ENCODE measurements at regions not wholly inside any gene's neighbourhood (a gene's known extent, or its start where the extent isn't known, plus 50 kb on each side); places are given as distances from the start of the nearest gene placed in this dataset.
A peak's percentile ranks its signal among the peaks of the same experiment; 100 is the strongest.

- H3K4me3 ChIP-seq (ENCODE audit: low read depth, low read length) = no peak overlapping the region
- TF ChIP-seq CTCF (IDR thresholded peaks at IDR 0.05; ENCODE audit: insufficient read depth, low read depth, low read length) = no peak
- DNase-seq (ENCODE audit: low read depth) = no peak
Observed at GRCh38 chr5:179497636-179498340, 52.6 kb upstream of the RUFY1 start.

DNA sequence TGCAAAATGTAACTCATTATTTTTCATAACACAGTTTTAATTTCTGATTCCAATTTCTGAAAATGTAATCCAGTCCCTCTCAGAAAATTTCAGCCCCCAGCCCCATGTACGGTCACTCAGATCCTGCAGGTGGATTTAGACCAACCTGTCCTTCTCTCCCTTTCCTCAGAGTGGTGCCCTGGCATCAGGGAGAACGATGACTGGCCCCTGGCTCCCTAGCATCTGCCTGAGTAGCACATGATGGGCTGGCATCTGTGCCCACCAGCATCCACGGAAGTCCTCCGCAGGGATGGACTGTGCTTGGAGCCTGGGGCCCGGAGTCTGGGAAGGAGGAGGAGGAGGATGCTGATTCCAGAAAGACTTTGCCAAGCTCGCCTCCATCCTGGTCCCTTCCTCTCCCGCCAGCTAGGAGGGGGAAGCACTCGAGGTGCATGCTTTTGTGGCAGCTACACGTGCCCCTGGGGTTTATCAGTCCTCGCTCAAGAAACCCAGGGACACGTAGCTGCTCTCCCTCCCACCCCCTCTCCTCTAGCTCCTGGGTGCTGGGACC, 54.4 kb upstream of the RUFY1 start:
- no peak for TF ChIP-seq CTCF (IDR thresholded peaks at IDR 0.05; ENCODE audit: insufficient read depth, low read depth, low read length)

DNA sequence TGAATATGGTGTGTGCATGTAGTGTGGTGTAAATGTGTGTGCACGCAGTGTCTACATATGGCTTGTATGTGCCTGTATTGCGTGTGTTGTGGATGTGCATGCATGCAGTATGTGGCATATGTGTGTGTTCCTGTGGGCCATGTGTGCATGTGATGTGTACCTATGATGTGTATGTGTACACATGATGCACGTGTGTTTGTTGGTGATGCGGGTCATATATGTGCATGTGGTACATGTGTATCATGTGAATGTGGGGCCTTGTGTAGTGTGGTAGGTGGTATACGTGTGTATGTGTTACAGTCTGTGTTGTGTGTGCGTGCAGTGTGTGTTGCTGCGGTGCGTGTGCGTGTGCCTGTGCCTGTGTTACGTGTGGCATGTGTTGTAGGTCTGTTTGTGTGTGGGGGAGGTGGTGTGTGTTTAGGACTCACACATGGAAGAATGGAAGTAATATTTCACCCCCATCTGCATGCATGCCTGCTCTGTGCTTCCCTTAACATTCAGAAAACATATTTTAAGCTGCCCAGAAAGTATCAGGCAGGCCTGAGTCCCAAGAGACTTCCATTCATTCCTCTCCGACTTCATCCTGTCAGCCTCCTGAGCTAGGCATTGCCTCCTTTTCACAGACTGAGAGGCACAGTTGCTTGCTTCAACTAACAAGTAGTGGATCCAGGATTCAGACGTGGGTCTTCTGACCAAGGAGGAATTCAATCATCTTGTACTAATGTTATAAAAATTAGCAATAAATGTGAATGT, 55.4 kb upstream of the RUFY1 start:
- no peak for TF ChIP-seq CTCF (IDR thresholded peaks at IDR 0.05; ENCODE audit: insufficient read depth, low read depth, low read length)
- DNase-seq (ENCODE audit: low read depth) = no peak

More for the DNA sequence above, 54.4 kb upstream of the RUFY1 start:
- DNase-seq (ENCODE audit: low read depth) = no peak
- H3K4me3 ChIP-seq (ENCODE audit: low read depth, low read length) = no peak overlapping the region

GRCh38 chr5:179488975-179489374, 61.4 kb upstream of the RUFY1 start:
- H3K4me3 ChIP-seq (ENCODE audit: low read depth, low read length) = no peak overlapping the region
- TF ChIP-seq CTCF (IDR thresholded peaks at IDR 0.05; ENCODE audit: insufficient read depth, low read depth, low read length) = no peak
- peak; percentile 3 for DNase-seq (ENCODE audit: low read depth)

More for the DNA sequence above, 55.4 kb upstream of the RUFY1 start:
- H3K4me3 ChIP-seq (ENCODE audit: low read depth, low read length) = no peak overlapping the region

- no peak overlapping the region for H3K4me3 ChIP-seq (ENCODE audit: low read depth, low read length)
- DNase-seq (ENCODE audit: low read depth) = no peak
- no peak for TF ChIP-seq CTCF (IDR thresholded peaks at IDR 0.05; ENCODE audit: insufficient read depth, low read depth, low read length)
Observed at GRCh38 chr5:179488491-179488890, 61.9 kb upstream of the RUFY1 start.

GRCh38 chr5:179487145-179487544, 63.2 kb upstream of the RUFY1 start:
- no peak for TF ChIP-seq CTCF (IDR thresholded peaks at IDR 0.05; ENCODE audit: insufficient read depth, low read depth, low read length)
- DNase-seq (ENCODE audit: low read depth) = no peak
- H3K4me3 ChIP-seq (ENCODE audit: low read depth, low read length) = no peak overlapping the region
